Liver (tissue), 8 donors: ENCODE measurements at regions not wholly inside any gene's neighbourhood (a gene's known extent, or its start where the extent isn't known, plus 50 kb on each side); places are given as distances from the start of the nearest gene placed in this dataset.

Experiments
- DNase-seq: peaks from one replicate; pipeline ENCODE4 v3.0.0-alpha.2; 2017; ENCODE audit warnings: low spot score
- H3K27ac ChIP-seq, 2 donors: one replicate each; pipeline ENCODE4 v1.7.0; 2013; ENCODE audit warnings: inconsistent platforms in 2 of 2, low read length in 2 of 2, control low read depth in 1 of 2, low read depth in 1 of 2, mild to moderate bottlenecking in 1 of 2
- H3K27me3 ChIP-seq, 4 donors: one replicate each; pipeline versions ENCODE4 v1.6.1 to v1.7.0; 2013; ENCODE audit warnings: low read length in 3 of 4, inconsistent platforms in 1 of 4, mild to moderate bottlenecking in 1 of 4, moderate library complexity in 1 of 4; ENCODE audit not compliant: control insufficient read depth in 4 of 4, insufficient read depth in 4 of 4
- H3K36me3 ChIP-seq, 4 donors: one replicate each; pipeline versions ENCODE4 v1.6.1 to v1.7.0; 2013; ENCODE audit warnings: low read length in 3 of 4, mild to moderate bottlenecking in 3 of 4, low read depth in 1 of 4, moderate library complexity in 1 of 4; ENCODE audit not compliant: control insufficient read depth in 4 of 4, insufficient read depth in 3 of 4
- H3K4me1 ChIP-seq, 4 donors: one replicate each; pipeline versions ENCODE4 v1.6.1 to v1.7.0; 2013; ENCODE audit warnings: low read length in 3 of 4, mild to moderate bottlenecking in 3 of 4, moderate library complexity in 1 of 4; ENCODE audit not compliant: control insufficient read depth in 4 of 4, insufficient read depth in 4 of 4
- H3K4me3 ChIP-seq, 3 donors: one replicate each; pipeline versions ENCODE4 v1.6.1 to v1.7.0; 2013; ENCODE audit warnings: low read length in 3 of 3, control low read depth in 1 of 3, low read depth in 1 of 3, mild to moderate bottlenecking in 1 of 3
- H3K9ac ChIP-seq, 2 donors: one replicate each; pipeline ENCODE4 v1.7.0; 2013; ENCODE audit warnings: low read length in 2 of 2, mild to moderate bottlenecking in 2 of 2, moderate library complexity in 2 of 2, control low read depth in 1 of 2, low read depth in 1 of 2
- H3K9me3 ChIP-seq, 4 donors: one replicate each; pipeline versions ENCODE4 v1.6.1 to v1.7.0; 2013; ENCODE audit warnings: low read length in 3 of 4; ENCODE audit not compliant: control insufficient read depth in 4 of 4
- FOXA2 ChIP-seq: IDR thresholded peaks from 2 replicates; pipeline ENCODE4 v1.6.1; 2016; ENCODE audit warnings: antibody characterized with exemption
- GABPA ChIP-seq, 2 donors: IDR thresholded peaks in 1 of 2; conservative IDR thresholded peaks in 1 of 2; 2 replicates each; pipeline ENCODE4 v1.6.1; 2016; ENCODE audit warnings: antibody characterized with exemption in 2 of 2, mild to moderate bottlenecking in 1 of 2, moderate library complexity in 1 of 2
- HNF4G ChIP-seq: IDR thresholded peaks from 2 replicates; pipeline ENCODE4 v1.6.1; 2016; ENCODE audit warnings: antibody characterized with exemption
- JUND ChIP-seq, 2 donors: IDR thresholded peaks; 2 replicates each; pipeline ENCODE4 v1.6.1; 2016; ENCODE audit warnings: antibody characterized with exemption in 2 of 2
- NR2F2 ChIP-seq: IDR thresholded peaks from 2 replicates; pipeline ENCODE4 v1.6.1; 2016; ENCODE audit warnings: antibody characterized with exemption
- RAD21 ChIP-seq, 2 donors: IDR thresholded peaks; 2 replicates each; pipeline ENCODE4 v1.6.1; 2016; ENCODE audit warnings: antibody characterized with exemption in 2 of 2, mild to moderate bottlenecking in 2 of 2
- REST ChIP-seq: IDR thresholded peaks from 2 replicates; pipeline ENCODE4 v1.6.1; 2016; ENCODE audit warnings: antibody characterized with exemption, mild to moderate bottlenecking
- RXRA ChIP-seq, 2 donors: IDR thresholded peaks; 2 replicates each; pipeline ENCODE4 v1.6.1; 2017 to 2018; ENCODE audit warnings: antibody characterized with exemption in 2 of 2, mild to moderate bottlenecking in 1 of 2
- TAF1 ChIP-seq: conservative IDR thresholded peaks from 2 replicates; pipeline ENCODE4 v1.6.1; 2016; ENCODE audit warnings: antibody characterized with exemption, mild to moderate bottlenecking
- YY1 ChIP-seq: IDR thresholded peaks from 2 replicates; pipeline ENCODE4 v1.6.1; 2016; ENCODE audit warnings: antibody characterized with exemption, mild to moderate bottlenecking
- WGBS: extraction: QIAGEN DNeasy Blood & Tissue Kit; methylation state at CpG from one replicate; pipeline ENCODE4 v1.1.7; 2013; 5-methylcytosine and 5-hydroxymethylcytosine counted together
- TF ChIP-seq, protein P1 (sequence below): IDR thresholded peaks from 2 replicates; pipeline ENCODE4 v1.6.1; 2016; ENCODE audit warnings: antibody characterized with exemption
- TF ChIP-seq, protein P2 (sequence below): IDR thresholded peaks from 2 replicates; pipeline ENCODE4 v1.6.1; 2016; ENCODE audit warnings: antibody characterized with exemption
- TF ChIP-seq, protein P3 (sequence below): fragments of 150-350 bp; IDR thresholded peaks from 2 replicates; pipeline ENCODE4 v1.5.1; 2017; ENCODE audit warnings: improper control_type of control experiment, low read depth, low read length; ENCODE audit not compliant: missing input control
- donor health status: healthy.
- donor health status: healthy.
- donor health status: healthy.
- donor health status: healthy.
- donor health status: healthy.

- TF ChIP-seq, protein P1, sequence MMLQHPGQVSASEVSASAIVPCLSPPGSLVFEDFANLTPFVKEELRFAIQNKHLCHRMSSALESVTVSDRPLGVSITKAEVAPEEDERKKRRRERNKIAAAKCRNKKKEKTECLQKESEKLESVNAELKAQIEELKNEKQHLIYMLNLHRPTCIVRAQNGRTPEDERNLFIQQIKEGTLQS: no peak
- no peak for TF ChIP-seq RXRA (IDR thresholded peaks at IDR 0.05)
- TF ChIP-seq TAF1: no peak
- TF ChIP-seq, protein P2, sequence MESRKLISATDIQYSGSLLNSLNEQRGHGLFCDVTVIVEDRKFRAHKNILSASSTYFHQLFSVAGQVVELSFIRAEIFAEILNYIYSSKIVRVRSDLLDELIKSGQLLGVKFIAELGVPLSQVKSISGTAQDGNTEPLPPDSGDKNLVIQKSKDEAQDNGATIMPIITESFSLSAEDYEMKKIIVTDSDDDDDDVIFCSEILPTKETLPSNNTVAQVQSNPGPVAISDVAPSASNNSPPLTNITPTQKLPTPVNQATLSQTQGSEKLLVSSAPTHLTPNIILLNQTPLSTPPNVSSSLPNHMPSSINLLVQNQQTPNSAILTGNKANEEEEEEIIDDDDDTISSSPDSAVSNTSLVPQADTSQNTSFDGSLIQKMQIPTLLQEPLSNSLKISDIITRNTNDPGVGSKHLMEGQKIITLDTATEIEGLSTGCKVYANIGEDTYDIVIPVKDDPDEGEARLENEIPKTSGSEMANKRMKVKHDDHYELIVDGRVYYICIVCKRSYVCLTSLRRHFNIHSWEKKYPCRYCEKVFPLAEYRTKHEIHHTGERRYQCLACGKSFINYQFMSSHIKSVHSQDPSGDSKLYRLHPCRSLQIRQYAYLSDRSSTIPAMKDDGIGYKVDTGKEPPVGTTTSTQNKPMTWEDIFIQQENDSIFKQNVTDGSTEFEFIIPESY: no peak
- no peak for TF ChIP-seq GABPA (IDR thresholded peaks at IDR 0.05 in 1 of 2, conservative IDR thresholded peaks at IDR 0.05 in 1 of 2)
- no peak for TF ChIP-seq RAD21 (IDR thresholded peaks at IDR 0.05)
- no peak for TF ChIP-seq NR2F2
These were observed 151.7 kb upstream of the NEGR1 start (continued) for GRCh38 chr1:72434070-72434469.

GRCh38 chr1:72433591-72433990, 151.3 kb upstream of the NEGR1 start:
- H3K4me3 ChIP-seq: no peak overlapping the region
- no peaks in the 10 kb centered on the region for H3K36me3 ChIP-seq
- H3K4me1 ChIP-seq: no peaks in the 10 kb centered on the region
- 74% methylated on average over 2 of the region's 2 CpGs for WGBS
- no peak for DNase-seq
- H3K9ac ChIP-seq: no peak overlapping the region
- H3K27ac ChIP-seq: no peak overlapping the region
- H3K27me3 ChIP-seq: no peaks in the 10 kb centered on the region
- H3K9me3 ChIP-seq: no peaks in the 10 kb centered on the region
- TF ChIP-seq FOXA2 (no peak), TAF1 (no peak), HNF4G (no peak), JUND (IDR thresholded peaks at IDR 0.05) (no peak), RXRA (IDR thresholded peaks at IDR 0.05) (no peak), YY1 (no peak), REST (no peak)
- TF ChIP-seq, protein P2: no peak
- TF ChIP-seq, protein P3, sequence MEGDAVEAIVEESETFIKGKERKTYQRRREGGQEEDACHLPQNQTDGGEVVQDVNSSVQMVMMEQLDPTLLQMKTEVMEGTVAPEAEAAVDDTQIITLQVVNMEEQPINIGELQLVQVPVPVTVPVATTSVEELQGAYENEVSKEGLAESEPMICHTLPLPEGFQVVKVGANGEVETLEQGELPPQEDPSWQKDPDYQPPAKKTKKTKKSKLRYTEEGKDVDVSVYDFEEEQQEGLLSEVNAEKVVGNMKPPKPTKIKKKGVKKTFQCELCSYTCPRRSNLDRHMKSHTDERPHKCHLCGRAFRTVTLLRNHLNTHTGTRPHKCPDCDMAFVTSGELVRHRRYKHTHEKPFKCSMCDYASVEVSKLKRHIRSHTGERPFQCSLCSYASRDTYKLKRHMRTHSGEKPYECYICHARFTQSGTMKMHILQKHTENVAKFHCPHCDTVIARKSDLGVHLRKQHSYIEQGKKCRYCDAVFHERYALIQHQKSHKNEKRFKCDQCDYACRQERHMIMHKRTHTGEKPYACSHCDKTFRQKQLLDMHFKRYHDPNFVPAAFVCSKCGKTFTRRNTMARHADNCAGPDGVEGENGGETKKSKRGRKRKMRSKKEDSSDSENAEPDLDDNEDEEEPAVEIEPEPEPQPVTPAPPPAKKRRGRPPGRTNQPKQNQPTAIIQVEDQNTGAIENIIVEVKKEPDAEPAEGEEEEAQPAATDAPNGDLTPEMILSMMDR: no peak
